ENCODE measurements at regions not wholly inside any gene's neighbourhood (a gene's known extent, or its start where the extent isn't known, plus 50 kb on each side); places are given as distances from the start of the nearest gene placed in this dataset.

- TF ChIP-seq POLR2A (IDR thresholded peaks at IDR 0.05) = no peak
- TF ChIP-seq, protein P1, sequence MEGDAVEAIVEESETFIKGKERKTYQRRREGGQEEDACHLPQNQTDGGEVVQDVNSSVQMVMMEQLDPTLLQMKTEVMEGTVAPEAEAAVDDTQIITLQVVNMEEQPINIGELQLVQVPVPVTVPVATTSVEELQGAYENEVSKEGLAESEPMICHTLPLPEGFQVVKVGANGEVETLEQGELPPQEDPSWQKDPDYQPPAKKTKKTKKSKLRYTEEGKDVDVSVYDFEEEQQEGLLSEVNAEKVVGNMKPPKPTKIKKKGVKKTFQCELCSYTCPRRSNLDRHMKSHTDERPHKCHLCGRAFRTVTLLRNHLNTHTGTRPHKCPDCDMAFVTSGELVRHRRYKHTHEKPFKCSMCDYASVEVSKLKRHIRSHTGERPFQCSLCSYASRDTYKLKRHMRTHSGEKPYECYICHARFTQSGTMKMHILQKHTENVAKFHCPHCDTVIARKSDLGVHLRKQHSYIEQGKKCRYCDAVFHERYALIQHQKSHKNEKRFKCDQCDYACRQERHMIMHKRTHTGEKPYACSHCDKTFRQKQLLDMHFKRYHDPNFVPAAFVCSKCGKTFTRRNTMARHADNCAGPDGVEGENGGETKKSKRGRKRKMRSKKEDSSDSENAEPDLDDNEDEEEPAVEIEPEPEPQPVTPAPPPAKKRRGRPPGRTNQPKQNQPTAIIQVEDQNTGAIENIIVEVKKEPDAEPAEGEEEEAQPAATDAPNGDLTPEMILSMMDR (IDR thresholded peaks at IDR 0.05 in 8 of 11, conservative IDR thresholded peaks at IDR 0.05 in 3 of 11) = no peak
Measured at GRCh38 chr1:232422898-232423297, 207.0 kb downstream of the SIPA1L2 start.
